Caki2 (cell line): ENCODE measurements at regions not wholly inside any gene's neighbourhood (a gene's known extent, or its start where the extent isn't known, plus 50 kb on each side); places are given as distances from the start of the nearest gene placed in this dataset.
"Not testable (repeated sequence)": the region's sequence is repeated elsewhere in the genome, so short reads cannot be mapped to it uniquely, and the experiment has no call there.

Experiments
- DNase-seq: peaks from one replicate; pipeline ENCODE4 v3.0.0-alpha.2; 2015; ENCODE audit warnings: low read depth
- in situ Hi-C: cut with HindIII; loops from 2 replicates; pipeline ENCODE4 v1.10.0; 2016; ENCODE audit warnings: low sequenced_read_pairs, low pct_unique_long_range_greater_than_20kb, mixed read lengths

- in situ Hi-C loops: no loop called here
- DNase-seq: no peak
Observed at GRCh38 chr6:86215323-86215722, 572.6 kb upstream of the SYNCRIP start.

GRCh38 chr6:86205980-86206379, 563.3 kb upstream of the SYNCRIP start:
- in situ Hi-C loops: no loop called here
- no peak for DNase-seq

DNA sequence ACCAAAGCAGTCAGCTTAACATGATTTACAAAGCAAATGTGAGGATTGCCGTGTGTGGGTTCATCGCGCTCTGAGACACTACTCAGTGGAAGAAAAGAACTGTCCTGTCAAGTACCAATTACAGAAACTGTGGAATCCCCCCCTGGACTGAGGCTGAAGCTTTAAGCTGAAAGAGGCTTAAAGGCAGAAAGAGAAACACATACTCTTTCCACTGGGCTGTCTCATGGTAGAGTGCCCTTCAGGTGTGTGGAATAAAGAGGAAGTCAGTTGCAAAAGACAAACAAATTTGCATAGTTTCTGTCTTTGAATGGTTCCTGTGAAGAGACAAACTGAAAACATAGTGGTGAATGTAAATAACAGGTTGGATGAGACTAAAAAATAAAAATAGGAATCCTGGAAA, 560.4 kb upstream of the SYNCRIP start:
- in situ Hi-C loops: no loop called here
- no peak for DNase-seq

GRCh38 chr6:86193821-86194220, 551.1 kb upstream of the SYNCRIP start:
- no peak for DNase-seq
- in situ Hi-C loops: no loop called here

- in situ Hi-C loops: no loop called here
Observed at GRCh38 chr6:86192123-86192522, 549.4 kb upstream of the SYNCRIP start.

DNA sequence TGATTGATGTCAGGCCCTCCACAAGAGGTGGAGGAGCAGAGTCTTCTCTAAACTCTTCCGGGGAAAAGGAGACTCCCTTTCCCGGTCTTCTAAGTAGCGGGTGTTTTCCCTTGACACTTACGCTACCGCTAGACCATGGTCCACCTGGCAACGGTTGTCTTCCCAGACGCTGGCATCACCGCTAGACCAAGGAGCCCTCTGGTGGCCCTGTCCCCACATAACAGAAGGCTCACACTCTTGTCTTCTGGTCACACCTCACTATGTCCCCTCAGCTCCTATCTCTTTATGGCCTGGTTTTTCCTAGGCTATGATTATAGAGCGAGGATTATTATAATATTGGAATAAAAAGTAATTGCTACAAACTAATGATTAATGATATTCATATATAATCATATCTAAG, 532.5 kb upstream of the SYNCRIP start:
- in situ Hi-C loops: not testable (repeated sequence)
- peak; percentile 7 for DNase-seq

More at GRCh38 chr6:86192123-86192522, 549.4 kb upstream of the SYNCRIP start:
- peak; percentile 41 for DNase-seq

- in situ Hi-C loops: no loop called here
- DNase-seq: no peak
Observed at GRCh38 chr6:86154852-86155251, 512.2 kb upstream of the SYNCRIP start.

GRCh38 chr6:86153521-86153920, 510.8 kb upstream of the SYNCRIP start:
- in situ Hi-C loops: no loop called here

GRCh38 chr6:86152546-86152945, 509.9 kb upstream of the SYNCRIP start:
- in situ Hi-C loops: no loop called here
- no peak for DNase-seq

More at GRCh38 chr6:86153521-86153920, 510.8 kb upstream of the SYNCRIP start:
- no peak for DNase-seq

DNA sequence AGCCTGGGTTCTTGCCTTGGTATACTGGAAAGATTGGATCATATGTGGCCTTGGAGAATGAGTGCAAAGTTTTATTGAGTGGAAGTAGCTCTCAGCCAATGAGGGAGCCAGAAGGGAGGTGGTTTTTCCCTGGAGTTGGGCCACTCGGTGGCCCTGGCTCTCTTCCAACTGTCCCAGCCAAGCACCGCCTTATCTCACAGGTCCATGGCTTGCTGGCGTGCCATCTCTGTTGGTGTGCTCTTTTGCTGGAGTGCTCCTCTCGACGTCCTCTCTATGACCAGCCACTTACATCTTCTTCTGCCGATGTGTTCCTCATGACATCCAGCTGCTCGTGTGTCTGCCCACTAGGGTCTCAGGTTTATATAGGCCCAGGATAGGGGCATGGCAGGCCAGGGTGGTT, 505.9 kb upstream of the SYNCRIP start:
- DNase-seq: no peak
- in situ Hi-C loops: no loop called here

- in situ Hi-C loops: no loop called here
Observed at GRCh38 chr6:86147859-86148258, 505.2 kb upstream of the SYNCRIP start.

DNA sequence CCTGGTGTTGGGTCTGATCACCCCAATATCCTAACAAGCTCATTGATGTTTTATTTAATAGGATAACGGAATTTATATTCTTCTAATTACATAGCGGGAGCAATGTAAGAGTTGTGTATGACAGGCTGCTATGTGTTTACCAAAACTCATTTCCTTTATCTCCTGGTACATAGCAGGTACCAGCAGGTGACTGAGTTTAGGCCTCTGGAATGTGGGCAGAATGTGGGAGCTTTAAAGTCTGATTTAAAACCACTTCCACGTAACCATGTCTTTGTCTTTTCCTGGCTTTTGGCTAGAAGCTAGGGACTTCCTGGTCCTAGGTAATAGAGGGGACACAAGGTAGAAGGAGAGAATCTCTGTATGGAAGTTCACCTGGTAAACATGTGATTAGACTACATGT, 504.6 kb upstream of the SYNCRIP start:
- in situ Hi-C loops: no loop called here
- no peak for DNase-seq

More at GRCh38 chr6:86147859-86148258, 505.2 kb upstream of the SYNCRIP start:
- no peak for DNase-seq

DNA sequence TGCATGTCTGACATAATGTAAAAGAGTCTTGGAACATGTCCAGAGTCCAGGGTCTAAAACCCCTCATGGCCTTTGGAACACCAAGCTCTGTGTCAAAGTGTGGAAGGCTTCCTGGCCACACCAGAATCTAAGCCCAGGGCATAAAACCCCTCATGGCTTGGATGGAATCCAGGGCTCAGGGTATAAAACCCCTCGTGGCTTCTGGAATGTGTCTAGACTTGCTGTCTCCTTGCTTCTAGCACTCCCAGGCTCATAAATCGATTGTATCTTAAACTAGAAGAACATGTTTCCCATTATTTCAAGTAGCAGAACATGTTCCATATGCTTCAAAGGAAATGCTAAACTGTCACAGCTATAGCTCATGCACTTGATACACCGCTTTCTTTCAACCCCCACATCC, 504.1 kb upstream of the SYNCRIP start:
- in situ Hi-C loops, DNase-seq: not testable (repeated sequence)

DNA sequence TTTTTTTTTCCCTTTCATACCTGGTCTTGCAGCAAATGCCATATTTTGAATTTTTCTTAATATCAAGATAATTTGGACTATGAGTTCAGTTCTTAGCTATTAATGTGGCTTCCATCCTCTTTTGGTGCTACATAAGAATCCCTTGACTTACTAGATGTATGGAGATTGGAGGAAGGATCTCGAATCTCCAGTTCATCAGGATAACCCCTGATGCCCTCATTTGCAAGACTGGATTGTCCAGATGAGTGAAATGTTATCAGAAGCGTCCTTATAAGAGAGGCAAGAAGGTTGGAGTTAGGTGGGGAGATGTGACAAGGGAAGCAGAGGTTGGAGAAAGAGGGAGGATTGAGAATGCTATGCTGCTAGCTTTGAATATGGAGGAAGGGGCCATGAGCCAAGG, 499.6 kb upstream of the SYNCRIP start:
- DNase-seq: no peak
- in situ Hi-C loops: no loop called here

GRCh38 chr6:86128130-86128814, 485.6 kb upstream of the SYNCRIP start:
- in situ Hi-C loops: no loop called here
- DNase-seq: no peak

GRCh38 chr6:86122086-86122485, 479.4 kb upstream of the SYNCRIP start:
- DNase-seq: no peak
- in situ Hi-C loops: no loop called here

DNA sequence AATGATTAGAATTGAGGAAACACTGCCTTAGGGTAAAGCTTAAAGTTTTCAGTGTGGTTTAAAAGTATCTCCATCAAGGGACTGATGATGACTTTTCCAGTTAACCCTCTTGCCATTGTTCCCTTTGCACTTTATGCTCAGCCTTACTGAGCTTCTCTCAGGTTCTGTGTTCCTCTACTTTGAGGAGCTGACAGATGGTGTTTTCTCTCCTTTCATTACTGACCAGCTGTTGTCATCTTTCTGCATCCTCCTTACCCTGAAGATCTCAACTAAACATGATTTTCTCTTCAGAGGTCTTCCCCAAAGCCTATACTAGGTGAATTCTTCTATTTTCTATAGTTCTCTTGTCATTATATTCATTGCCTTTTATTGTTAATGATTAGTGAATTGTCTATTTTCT, 475.6 kb upstream of the SYNCRIP start:
- no peak for DNase-seq
- in situ Hi-C loops: no loop called here

DNA sequence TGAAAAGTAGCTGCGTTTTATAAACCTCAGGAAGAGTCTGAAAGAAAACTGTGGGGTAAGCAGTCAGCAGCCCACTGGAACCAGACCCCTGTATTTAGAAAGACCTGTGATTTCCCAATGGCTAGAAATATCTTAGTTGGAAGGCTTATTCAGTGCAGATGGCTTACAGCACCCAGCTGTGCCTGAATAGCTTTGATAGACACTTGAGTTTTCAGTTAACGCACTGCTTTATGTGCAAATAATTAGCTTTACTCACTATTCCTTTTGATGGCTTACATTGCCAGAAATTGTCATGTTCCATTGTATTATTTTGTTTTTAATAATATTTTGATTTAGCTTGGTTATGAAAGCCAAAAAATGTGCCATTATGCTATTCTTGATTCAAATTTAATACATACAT, 465.3 kb upstream of the SYNCRIP start:
- in situ Hi-C loops: no loop called here
- DNase-seq: no peak

DNA sequence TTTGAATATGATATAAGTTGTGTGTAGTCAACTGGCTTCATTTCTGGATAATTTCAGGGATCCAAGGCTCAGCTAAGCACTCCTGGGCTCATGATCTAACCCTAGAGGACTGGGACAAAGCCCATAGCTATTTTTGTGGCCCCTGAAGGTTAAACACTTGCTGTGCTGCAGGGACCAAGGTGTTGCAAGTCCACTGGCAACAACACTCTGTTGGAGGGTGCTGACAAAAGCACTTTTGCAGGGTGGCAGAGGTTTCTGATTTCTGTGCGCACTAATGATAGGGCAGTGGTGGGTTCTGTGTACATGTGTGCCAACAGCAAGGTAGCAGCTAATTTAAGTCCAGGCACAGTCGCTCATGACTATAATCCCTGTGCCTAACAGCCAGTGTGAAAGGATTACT, 445.3 kb upstream of the SYNCRIP start:
- in situ Hi-C loops: no loop called here
- no peak for DNase-seq

- no peak for DNase-seq
- in situ Hi-C loops: no loop called here
Observed at GRCh38 chr6:86079938-86080337, 437.3 kb upstream of the SYNCRIP start.
